A673 (cell line): ENCODE measurements at regions not wholly inside any gene's neighbourhood (a gene's known extent, or its start where the extent isn't known, plus 50 kb on each side); places are given as distances from the start of the nearest gene placed in this dataset.

Experiments used
- BruUV-seq: library from RNA; stranded (reverse); fragments of 400-500 nt; replicated peaks from 2 replicates; lab custom pipeline; 2021; lab: Mats Ljungman, UMichigan
- CTCF ChIA-PET: fragments of 300-600 bp; sonication (Branson Sonifier 250); formaldehyde crosslinking; loops from one replicate; lab custom pipeline; 2022; ENCODE audit warnings: antibody characterized with exemption; lab: Charles Lee
- POLR2A ChIA-PET: fragments of 300-600 bp; sonication (Branson Sonifier 250); formaldehyde crosslinking; loops from one replicate; lab custom pipeline; 2022; ENCODE audit warnings: antibody characterized with exemption; ENCODE audit not compliant: low non-redundant PET; lab: Charles Lee
- DNase-seq: peaks from one replicate; pipeline ENCODE4 v3.0.0-alpha.2; 2015; ENCODE audit warnings: low spot score
- H3K27ac ChIP-seq: fragments of 200-600 bp; sonication (generic); 2 replicates; pipeline ENCODE4 v1.5.1; 2016; ENCODE audit warnings: mixed run types, low read depth, mild to moderate bottlenecking, mixed read lengths, antibody characterized with exemption, low read length; ENCODE audit not compliant: poor library complexity, severe bottlenecking
- H3K27me3 ChIP-seq: fragments of 200-600 bp; sonication (generic); replicated peaks from 2 replicates; pipeline ENCODE4 v1.6.1; 2017; ENCODE audit warnings: mixed run types, low read depth, mild to moderate bottlenecking, mixed read lengths, antibody characterized with exemption, low read length; ENCODE audit not compliant: insufficient read depth, poor library complexity
- H3K36me3 ChIP-seq: fragments of 200-600 bp; sonication (generic); 2 replicates; pipeline ENCODE4 v1.6.1; 2016; ENCODE audit warnings: mixed run types, mild to moderate bottlenecking, mixed read lengths, antibody characterized with exemption, low read length; ENCODE audit not compliant: insufficient read depth, poor library complexity, severe bottlenecking
- H3K4me1 ChIP-seq: fragments of 200-600 bp; sonication (generic); 2 replicates; pipeline ENCODE4 v1.6.1; 2017; ENCODE audit warnings: mixed run types, mild to moderate bottlenecking, mixed read lengths, antibody characterized with exemption, low read length; ENCODE audit not compliant: insufficient read depth, poor library complexity, severe bottlenecking
- H3K4me3 ChIP-seq: fragments of 200-600 bp; sonication (generic); 2 replicates; pipeline ENCODE4 v1.5.1; 2016; ENCODE audit warnings: low read depth, mixed run types, mild to moderate bottlenecking, mixed read lengths, low read length; ENCODE audit not compliant: poor library complexity, severe bottlenecking
- H3K9me3 ChIP-seq: fragments of 200-600 bp; sonication (generic); 2 replicates; pipeline ENCODE4 v1.6.1; 2016; ENCODE audit warnings: mixed run types, low read depth, mild to moderate bottlenecking, mixed read lengths, antibody characterized with exemption, low read length; ENCODE audit not compliant: poor library complexity, severe bottlenecking
- EZH2 ChIP-seq: fragments of 200-600 bp; sonication (generic); IDR thresholded peaks from 2 replicates; pipeline ENCODE4 v1.6.1; 2017; ENCODE audit warnings: borderline replicate concordance, low read depth, mild to moderate bottlenecking, mixed read lengths, antibody characterized with exemption, low read length; ENCODE audit not compliant: poor library complexity, severe bottlenecking
- intact Hi-C: fragments of 100-400 bp; cut with micrococcal nuclease; formaldehyde crosslinking; loops from one replicate; pipeline ENCODE4 v1.10.0; 2022; ENCODE audit not compliant: unreplicated experiment
- TF ChIP-seq, protein P1 (sequence below): fragments of 300-800, 200-600 bp; sonication (generic); conservative IDR thresholded peaks from 2 replicates; pipeline ENCODE4 v1.5.1; 2017; ENCODE audit warnings: low read depth, mild to moderate bottlenecking, antibody characterized with exemption, low read length, moderate library complexity, mixed read lengths

DNA sequence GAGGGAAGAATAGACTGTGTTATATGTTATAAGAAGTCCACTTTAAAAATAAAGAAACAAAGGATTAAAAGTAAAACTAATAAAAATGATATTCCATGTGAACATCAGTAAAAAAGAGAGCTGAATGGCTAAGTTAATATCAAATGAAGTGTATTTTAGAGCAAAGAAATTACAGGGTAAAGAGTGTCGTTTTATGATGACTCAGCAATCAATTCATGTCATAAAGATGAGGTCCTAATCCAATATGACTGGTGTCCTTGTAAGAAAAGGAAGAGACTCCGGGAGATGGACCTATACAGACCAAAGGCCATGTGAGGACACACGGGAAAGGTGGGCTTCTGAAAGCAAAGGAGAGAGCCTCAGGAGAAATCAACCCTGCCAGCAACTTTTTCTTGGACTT is 615.5 kb upstream of the KLHL29 start:
- Histone ChIP-seq H3K9me3 (no peaks in the 10 kb centered on the region), H3K4me3 (no peak overlapping the region), H3K4me1 (no peaks in the 10 kb centered on the region), H3K27me3 (no peaks in the 10 kb centered on the region), H3K36me3 (no peaks in the 10 kb centered on the region), H3K27ac (no peak overlapping the region)
- POLR2A ChIA-PET: no interaction called here
- no peak for DNase-seq
- TF ChIP-seq, protein P1, sequence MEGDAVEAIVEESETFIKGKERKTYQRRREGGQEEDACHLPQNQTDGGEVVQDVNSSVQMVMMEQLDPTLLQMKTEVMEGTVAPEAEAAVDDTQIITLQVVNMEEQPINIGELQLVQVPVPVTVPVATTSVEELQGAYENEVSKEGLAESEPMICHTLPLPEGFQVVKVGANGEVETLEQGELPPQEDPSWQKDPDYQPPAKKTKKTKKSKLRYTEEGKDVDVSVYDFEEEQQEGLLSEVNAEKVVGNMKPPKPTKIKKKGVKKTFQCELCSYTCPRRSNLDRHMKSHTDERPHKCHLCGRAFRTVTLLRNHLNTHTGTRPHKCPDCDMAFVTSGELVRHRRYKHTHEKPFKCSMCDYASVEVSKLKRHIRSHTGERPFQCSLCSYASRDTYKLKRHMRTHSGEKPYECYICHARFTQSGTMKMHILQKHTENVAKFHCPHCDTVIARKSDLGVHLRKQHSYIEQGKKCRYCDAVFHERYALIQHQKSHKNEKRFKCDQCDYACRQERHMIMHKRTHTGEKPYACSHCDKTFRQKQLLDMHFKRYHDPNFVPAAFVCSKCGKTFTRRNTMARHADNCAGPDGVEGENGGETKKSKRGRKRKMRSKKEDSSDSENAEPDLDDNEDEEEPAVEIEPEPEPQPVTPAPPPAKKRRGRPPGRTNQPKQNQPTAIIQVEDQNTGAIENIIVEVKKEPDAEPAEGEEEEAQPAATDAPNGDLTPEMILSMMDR: no peak
- TF ChIP-seq EZH2: no peak
- CTCF ChIA-PET: no interaction called here
- intact Hi-C loops: no loop called here
- no TSS peak for BruUV-seq

DNA sequence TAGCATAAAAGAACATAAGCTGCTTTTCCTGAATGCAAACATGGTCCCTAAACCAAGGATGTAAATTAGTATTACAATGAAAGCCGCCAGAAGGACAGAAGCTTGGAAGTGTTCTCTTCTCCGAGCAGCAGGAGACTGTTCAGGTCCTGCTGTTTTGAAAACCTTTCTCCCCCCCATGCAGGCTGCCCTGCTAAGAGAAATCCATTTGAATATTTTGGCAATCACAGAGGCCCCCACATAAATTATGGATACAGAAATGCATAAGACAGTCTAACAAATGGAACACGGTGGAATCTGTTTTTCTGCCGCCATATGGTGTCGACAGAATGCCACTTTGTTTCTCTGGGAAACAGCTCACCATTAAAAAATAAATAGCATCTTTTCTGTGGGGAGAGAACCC is 600.4 kb upstream of the KLHL29 start:
- H3K27ac ChIP-seq: no peak overlapping the region
- CTCF ChIA-PET: no interaction called here
- no TSS peak for BruUV-seq
- TF ChIP-seq, protein P1: no peak
- TF ChIP-seq EZH2: no peak
- intact Hi-C loops: no loop called here
- no peaks in the 10 kb centered on the region for H3K36me3 ChIP-seq
- no peak for DNase-seq
- H3K9me3 ChIP-seq: no peaks in the 10 kb centered on the region
- H3K27me3 ChIP-seq: peaks cover 9% of the 10 kb centered on the region
- POLR2A ChIA-PET: no interaction called here
- H3K4me1 ChIP-seq: no peaks in the 10 kb centered on the region
- no peak overlapping the region for H3K4me3 ChIP-seq

DNA sequence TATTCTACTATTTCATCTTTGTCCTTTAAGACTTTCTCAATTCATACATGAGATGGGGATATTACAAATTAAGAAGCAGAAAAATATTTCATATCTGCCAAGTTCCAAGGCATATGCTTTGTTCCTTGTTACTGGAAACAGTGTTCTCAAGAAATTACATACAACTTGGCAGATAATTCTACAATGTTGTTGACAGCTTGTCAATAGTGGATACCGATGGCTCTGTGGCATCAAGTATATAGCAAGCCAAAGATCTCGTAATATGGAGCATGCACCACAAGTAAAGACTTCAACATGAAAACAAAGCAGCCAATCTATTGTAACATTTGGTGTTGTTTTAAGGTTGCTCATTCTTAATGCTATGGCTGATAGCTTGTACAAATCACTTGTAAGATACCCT is 598.2 kb upstream of the KLHL29 start:
- intact Hi-C loops: no loop called here
- CTCF ChIA-PET: no interaction called here
- H3K4me3 ChIP-seq: no peak overlapping the region
- H3K9me3 ChIP-seq: no peaks in the 10 kb centered on the region
- BruUV-seq: no TSS peak
- no peaks in the 10 kb centered on the region for H3K36me3 ChIP-seq
- no peak for DNase-seq
- peaks cover 9% of the 10 kb centered on the region for H3K27me3 ChIP-seq
- no peaks in the 10 kb centered on the region for H3K4me1 ChIP-seq
- TF ChIP-seq, protein P1: no peak
- no peak for TF ChIP-seq EZH2
- H3K27ac ChIP-seq: no peak overlapping the region
- POLR2A ChIA-PET: no interaction called here
